RPMI8226 (cell line): ENCODE measurements at regions not wholly inside any gene's neighbourhood (a gene's known extent, or its start where the extent isn't known, plus 50 kb on each side); places are given as distances from the start of the nearest gene placed in this dataset.
"Not testable (repeated sequence)": the region's sequence is repeated elsewhere in the genome, so short reads cannot be mapped to it uniquely, and the experiment has no call there.

Experiments
- DNase-seq: peaks from one replicate; pipeline ENCODE4 v3.0.0-alpha.2; 2015

GRCh38 chr13:53301449-53301848, 272.8 kb downstream of the OLFM4 start:
- no peak for DNase-seq

DNA sequence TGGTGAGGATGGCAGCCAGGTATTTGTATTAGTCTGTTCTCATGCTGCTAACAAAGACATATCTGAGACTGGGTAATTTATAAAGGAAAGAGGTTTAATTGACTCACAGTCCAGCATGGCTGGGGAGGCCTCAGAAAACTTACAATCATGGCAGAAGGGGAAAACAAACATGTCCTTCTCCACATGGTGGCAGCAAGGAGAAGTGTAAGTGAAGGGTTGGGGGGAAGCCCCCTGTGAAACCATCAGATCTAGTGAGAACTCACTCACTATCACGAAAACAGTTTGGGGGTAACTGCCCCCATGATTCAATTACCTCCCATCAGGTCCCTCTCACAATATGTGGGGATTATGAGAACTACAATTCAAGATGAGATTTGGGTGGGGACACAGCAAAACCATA, 276.8 kb downstream of the OLFM4 start:
- DNase-seq: not testable (repeated sequence)

GRCh38 chr13:53310786-53311185, 282.2 kb downstream of the OLFM4 start:
- DNase-seq: no peak

GRCh38 chr13:53311561-53311960, 282.9 kb downstream of the OLFM4 start:
- DNase-seq: no peak

GRCh38 chr13:53321296-53321801, 292.7 kb downstream of the OLFM4 start:
- no peak for DNase-seq

DNA sequence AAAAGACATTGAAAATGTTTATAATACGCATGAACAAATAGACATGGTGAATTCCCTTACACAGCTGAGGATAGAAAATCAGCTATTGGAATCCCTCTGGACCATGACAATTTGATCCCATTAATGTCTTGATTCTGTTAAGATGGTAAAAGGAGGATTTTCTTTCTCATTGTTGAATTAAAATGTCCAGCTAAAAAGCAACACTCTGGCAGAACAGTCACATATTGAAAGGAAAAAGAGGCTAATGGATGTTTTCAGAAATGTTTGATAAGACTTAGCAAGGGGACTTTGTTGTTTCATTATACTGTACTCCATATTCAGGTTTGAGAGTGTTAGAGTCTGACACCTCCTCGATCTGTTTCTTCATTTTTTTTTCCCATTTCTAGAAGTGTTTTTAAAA, 296.0 kb downstream of the OLFM4 start:
- no peak for DNase-seq

DNA sequence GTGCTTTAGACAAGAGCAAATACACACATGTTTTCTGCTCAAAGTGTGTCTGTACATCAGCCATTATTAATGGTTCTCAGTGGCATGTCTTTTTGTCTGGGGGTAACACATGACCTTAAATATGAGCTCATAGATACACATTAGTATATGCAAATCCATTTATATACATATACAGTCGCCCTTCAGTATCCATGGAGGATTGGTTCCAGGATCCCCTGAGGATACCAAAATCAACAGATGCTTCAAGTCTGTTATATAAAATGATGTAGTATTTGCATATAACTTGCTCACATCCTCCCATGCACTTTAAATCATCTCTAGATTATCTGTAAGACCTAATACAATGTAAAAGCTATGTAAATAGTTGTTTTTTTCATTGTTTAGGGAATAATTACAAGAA, 298.1 kb downstream of the OLFM4 start:
- no peak for DNase-seq

GRCh38 chr13:53327680-53328315, 299.2 kb downstream of the OLFM4 start:
- DNase-seq: no peak

GRCh38 chr13:53336441-53337160, 308.0 kb downstream of the OLFM4 start:
- DNase-seq: no peak

GRCh38 chr13:53338760-53339159, 310.1 kb downstream of the OLFM4 start:
- no peak for DNase-seq

- DNase-seq: no peak
Observed at GRCh38 chr13:53340505-53341143, 312.0 kb downstream of the OLFM4 start.

DNA sequence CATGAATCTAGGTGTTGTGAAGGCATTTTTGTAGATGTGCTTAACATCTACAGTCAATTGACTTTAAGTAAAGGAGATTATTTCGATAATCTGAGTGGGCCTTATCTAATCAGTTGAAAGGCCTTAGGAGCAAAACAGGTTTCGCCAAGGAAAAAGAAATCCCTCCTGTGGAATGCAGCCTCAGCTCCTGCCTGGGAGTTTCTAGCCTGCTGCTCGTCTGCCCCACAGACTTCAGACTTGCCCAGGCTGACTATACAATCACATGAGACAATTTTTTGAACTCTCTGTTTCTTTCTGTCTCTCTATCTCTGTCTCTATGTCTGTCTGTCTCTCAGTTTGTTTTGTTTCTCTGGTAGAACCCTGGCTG, 312.5 kb downstream of the OLFM4 start:
- DNase-seq: no peak

DNA sequence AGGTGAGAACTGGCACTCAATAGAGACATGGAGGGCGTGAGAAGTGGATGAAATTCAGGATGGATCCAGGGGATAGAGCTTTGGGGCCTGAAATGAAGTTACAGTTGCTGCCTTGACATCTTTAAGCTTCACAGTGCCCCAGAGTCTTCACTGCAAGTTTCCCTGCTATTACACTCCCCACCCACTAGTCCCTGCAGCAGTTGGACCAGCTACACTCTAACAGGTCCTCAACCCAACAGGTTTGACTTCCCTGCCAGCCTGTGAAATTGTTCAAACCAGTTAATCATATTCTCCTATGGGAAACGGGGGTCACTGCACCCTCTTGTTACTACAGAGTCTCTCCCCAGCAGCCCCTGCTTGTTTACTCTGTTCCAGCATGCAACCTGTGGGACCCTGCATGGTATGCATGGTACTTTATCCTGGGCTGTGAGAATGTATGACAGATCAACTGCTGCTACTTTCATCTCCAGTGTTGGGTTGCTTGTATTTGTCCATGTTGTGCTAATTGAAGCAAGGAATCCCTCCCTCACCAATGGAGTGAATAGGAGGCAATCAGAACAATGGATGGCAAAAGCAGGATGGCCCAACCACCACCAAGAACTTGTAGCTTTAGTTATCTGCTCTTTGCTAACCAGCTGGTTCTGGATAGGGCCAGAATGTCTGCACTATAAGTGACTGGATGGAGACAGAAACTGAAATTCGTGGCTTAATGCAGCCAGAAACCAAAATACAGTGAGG, 314.2 kb downstream of the OLFM4 start:
- DNase-seq: no peak

GRCh38 chr13:53343361-53343744, 314.7 kb downstream of the OLFM4 start:
- DNase-seq: no peak

DNA sequence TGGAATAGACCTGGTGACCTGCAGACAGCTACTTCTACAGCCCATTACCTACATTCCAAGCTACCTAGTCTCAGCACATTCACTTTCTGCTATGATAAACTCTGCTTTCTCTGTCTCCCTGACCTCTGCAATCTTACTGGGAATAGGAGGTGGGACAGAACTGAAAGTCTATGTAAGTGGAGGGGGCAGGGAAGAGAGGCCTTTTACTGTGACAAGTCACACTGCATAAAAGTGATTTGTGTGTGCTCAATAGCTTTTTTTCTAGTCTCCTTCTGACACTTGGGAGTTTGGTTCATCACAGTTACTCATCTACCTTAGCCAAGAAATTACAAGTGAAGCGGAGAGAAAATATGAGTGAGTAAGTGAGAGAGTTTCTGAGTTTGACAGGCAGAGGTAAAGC, 322.4 kb downstream of the OLFM4 start:
- no peak for DNase-seq

DNA sequence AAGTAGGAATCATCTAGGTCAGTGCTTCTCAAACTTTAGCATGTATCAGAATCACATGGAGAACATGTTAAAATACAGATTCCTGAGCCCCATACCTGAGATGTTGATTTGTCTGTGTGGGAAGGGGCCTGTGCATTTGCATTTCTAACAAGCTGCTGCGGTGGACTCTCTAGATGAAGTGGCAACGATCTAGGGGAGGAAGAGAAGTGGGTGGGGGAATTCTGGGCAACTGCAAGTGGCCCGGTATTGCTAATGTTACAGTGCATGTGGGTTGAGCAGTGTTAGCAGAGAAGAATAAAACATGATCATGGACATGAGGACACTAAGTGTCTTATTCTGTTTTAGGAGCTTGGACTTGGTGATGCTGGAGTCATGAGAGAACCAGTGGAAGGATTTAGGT, 329.0 kb downstream of the OLFM4 start:
- DNase-seq: no peak

DNA sequence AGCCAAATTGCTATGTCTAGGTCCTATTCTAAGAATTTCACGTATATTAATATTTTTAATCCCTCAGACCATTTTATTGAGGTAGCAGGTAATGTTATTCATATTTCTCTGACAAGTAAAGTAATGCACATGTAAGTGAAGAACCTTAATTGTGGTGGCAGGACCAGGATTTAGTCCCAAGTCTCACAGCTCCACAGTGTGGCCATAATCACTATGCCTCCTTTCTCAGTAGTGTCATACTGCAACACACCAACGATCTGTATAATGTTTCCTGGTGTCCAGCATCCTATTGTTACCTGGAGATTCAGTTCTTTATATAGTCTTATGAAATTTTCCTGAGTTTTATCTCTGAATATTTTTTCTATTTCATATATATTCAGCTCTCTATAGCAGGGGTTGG, 340.3 kb downstream of the OLFM4 start:
- no peak for DNase-seq

- DNase-seq: no peak
Observed at GRCh38 chr13:53379485-53379884, 350.9 kb downstream of the OLFM4 start.

GRCh38 chr13:53382008-53382407, 353.4 kb downstream of the OLFM4 start:
- DNase-seq: no peak

- no peak for DNase-seq
Observed at GRCh38 chr13:53398051-53398450, 369.4 kb downstream of the OLFM4 start.

DNA sequence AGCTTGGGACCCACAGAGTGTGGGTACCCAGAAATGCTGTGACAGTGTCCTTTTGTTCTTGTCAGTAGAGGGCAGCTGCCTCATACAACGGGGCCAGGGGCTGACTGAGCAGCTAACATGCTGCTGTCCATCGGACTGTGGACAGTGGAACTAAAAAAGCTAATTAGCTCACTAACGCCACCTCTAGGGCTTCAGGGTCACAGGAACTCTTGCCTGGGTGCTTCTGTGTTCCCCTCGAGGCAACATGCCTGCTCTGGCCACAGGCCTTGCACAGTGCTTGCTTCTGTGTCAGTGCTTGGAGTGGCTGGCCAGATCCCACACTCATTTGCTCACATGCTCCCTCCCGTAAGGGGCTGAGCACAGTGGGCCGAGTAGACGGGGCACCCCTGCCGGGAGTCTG, 377.0 kb downstream of the OLFM4 start:
- DNase-seq: no peak

- no peak for DNase-seq
Observed at GRCh38 chr13:53408306-53408705, 379.7 kb downstream of the OLFM4 start.

- no peak for DNase-seq
Observed at GRCh38 chr13:53408847-53409568, 380.4 kb downstream of the OLFM4 start.
